ENCODE measurements at regions not wholly inside any gene's neighbourhood (a gene's known extent, or its start where the extent isn't known, plus 50 kb on each side); places are given as distances from the start of the nearest gene placed in this dataset.

GRCh38 chr5:74063346-74063745 lies 437.4 kb downstream of the ARHGEF28 start:
- H3K27me3 ChIP-seq (ENCODE audit: insufficient read depth, low read length) = no peaks in the 10 kb centered on the region
- POLR2A ChIA-PET (ENCODE audit: partially characterized antibody) = no interaction called here
- Mint-ChIP-seq H3K4me1 (no peaks in the 10 kb centered on the region), H3K36me3 (no peaks in the 10 kb centered on the region), H3K27ac (no peak overlapping the region), H3K9me3 (no peaks in the 10 kb centered on the region), H3K27me3 (peaks cover 0 to 4% of the 10 kb centered on the region in 2 donors), H3K4me3 (no peak overlapping the region)
- H3K27ac ChIP-seq (ENCODE audit: low read depth, low read length) = no peak overlapping the region
- CTCF ChIA-PET (ENCODE audit: partially characterized antibody) = no interaction called here
- intact Hi-C loops (cut with micrococcal nuclease) = no loop called here
- no peak for DNase-seq
- H3K9me3 ChIP-seq (ENCODE audit: control insufficient read depth in 1 of 2, low read length in 2 of 2) = no peaks in the 10 kb centered on the region
- H3K4me1 ChIP-seq (ENCODE audit: insufficient read depth, low read length) = no peaks in the 10 kb centered on the region
- H3K4me3 ChIP-seq (ENCODE audit: low read length in 2 of 2) = no peak overlapping the region
- H3K36me3 ChIP-seq (ENCODE audit: insufficient read depth, low read length) = no peaks in the 10 kb centered on the region

GRCh38 chr5:74061292-74061691 lies 435.3 kb downstream of the ARHGEF28 start:
- no peaks in the 10 kb centered on the region for H3K36me3 ChIP-seq (ENCODE audit: insufficient read depth, low read length)
- Mint-ChIP-seq H3K9me3 (peaks cover 0 to 2% (median 0%) of the 10 kb centered on the region in 8 donors), H3K4me1 (no peaks in the 10 kb centered on the region), H3K4me3 (no peak overlapping the region), H3K36me3 (no peaks in the 10 kb centered on the region), H3K27ac (no peak overlapping the region), H3K27me3 (peaks cover 0 to 6% of the 10 kb centered on the region in 2 donors)
- no peak overlapping the region for H3K4me3 ChIP-seq (ENCODE audit: low read length in 2 of 2)
- DNase-seq = no peak
- ChIA-PET CTCF (ENCODE audit: partially characterized antibody) (no interaction called here), POLR2A (ENCODE audit: partially characterized antibody) (no interaction called here)
- H3K4me1 ChIP-seq (ENCODE audit: insufficient read depth, low read length) = no peaks in the 10 kb centered on the region
- H3K27me3 ChIP-seq (ENCODE audit: insufficient read depth, low read length) = no peaks in the 10 kb centered on the region
- intact Hi-C loops (cut with micrococcal nuclease) = no loop called here
- H3K27ac ChIP-seq (ENCODE audit: low read depth, low read length) = no peak overlapping the region
- no peaks in the 10 kb centered on the region for H3K9me3 ChIP-seq (ENCODE audit: control insufficient read depth in 1 of 2, low read length in 2 of 2)

GRCh38 chr5:74059706-74060105 lies 433.7 kb downstream of the ARHGEF28 start:
- H3K4me3 Mint-ChIP-seq = no peak overlapping the region
- Histone ChIP-seq H3K4me1 (ENCODE audit: insufficient read depth, low read length) (no peaks in the 10 kb centered on the region), H3K27ac (ENCODE audit: low read depth, low read length) (no peak overlapping the region), H3K4me3 (ENCODE audit: low read length in 2 of 2) (no peak overlapping the region), H3K27me3 (ENCODE audit: insufficient read depth, low read length) (no peaks in the 10 kb centered on the region), H3K36me3 (ENCODE audit: insufficient read depth, low read length) (no peaks in the 10 kb centered on the region), H3K9me3 (ENCODE audit: control insufficient read depth in 1 of 2, low read length in 2 of 2) (no peaks in the 10 kb centered on the region)
- ChIA-PET POLR2A (ENCODE audit: partially characterized antibody) (no interaction called here), CTCF (ENCODE audit: partially characterized antibody) (no interaction called here)
- intact Hi-C loops (cut with micrococcal nuclease) = no loop called here
- H3K9me3 Mint-ChIP-seq = peaks cover 0 to 4% (median 0%) of the 10 kb centered on the region in 8 donors
- no peaks in the 10 kb centered on the region for H3K36me3 Mint-ChIP-seq
- DNase-seq = no peak
- H3K27ac Mint-ChIP-seq = no peak overlapping the region
- peaks cover 0 to 13% of the 10 kb centered on the region in 2 donors for H3K27me3 Mint-ChIP-seq
- no peaks in the 10 kb centered on the region for H3K4me1 Mint-ChIP-seq

DNA sequence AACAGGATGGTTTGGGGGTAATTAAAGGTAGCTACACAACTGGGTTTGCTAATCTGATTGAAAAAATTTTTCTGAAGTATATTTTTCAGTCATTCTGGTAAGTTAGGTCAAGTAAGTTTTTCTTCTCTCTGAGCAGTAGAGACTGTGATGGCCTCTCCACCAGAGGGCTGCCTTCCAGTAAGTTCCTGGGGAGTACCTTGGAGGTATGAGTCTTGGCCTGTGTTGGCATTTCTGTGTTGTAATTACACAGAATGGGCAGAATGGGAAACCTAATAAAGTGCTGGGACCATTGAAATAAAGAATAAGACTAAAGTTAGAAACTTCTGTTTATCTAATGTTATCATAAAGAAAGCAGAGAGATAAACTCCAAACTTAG lies 430.8 kb downstream of the ARHGEF28 start:
- Histone ChIP-seq H3K36me3 (ENCODE audit: insufficient read depth, low read length) (no peaks in the 10 kb centered on the region), H3K4me1 (ENCODE audit: insufficient read depth, low read length) (no peaks in the 10 kb centered on the region), H3K9me3 (ENCODE audit: control insufficient read depth in 1 of 2, low read length in 2 of 2) (no peaks in the 10 kb centered on the region), H3K27ac (ENCODE audit: low read depth, low read length) (no peak overlapping the region), H3K4me3 (ENCODE audit: low read length in 2 of 2) (no peak overlapping the region), H3K27me3 (ENCODE audit: insufficient read depth, low read length) (no peaks in the 10 kb centered on the region)
- H3K36me3 Mint-ChIP-seq = no peaks in the 10 kb centered on the region
- H3K27me3 Mint-ChIP-seq = peaks cover 1 to 9% of the 10 kb centered on the region in 2 donors
- H3K4me3 Mint-ChIP-seq = no peak overlapping the region
- H3K27ac Mint-ChIP-seq = no peak overlapping the region
- no peak for DNase-seq
- ChIA-PET CTCF (ENCODE audit: partially characterized antibody) (no interaction called here), POLR2A (ENCODE audit: partially characterized antibody) (no interaction called here)
- intact Hi-C loops (cut with micrococcal nuclease) = no loop called here
- peaks cover 0 to 4% (median 0%) of the 10 kb centered on the region in 8 donors for H3K9me3 Mint-ChIP-seq
- H3K4me1 Mint-ChIP-seq = no peaks in the 10 kb centered on the region

DNA sequence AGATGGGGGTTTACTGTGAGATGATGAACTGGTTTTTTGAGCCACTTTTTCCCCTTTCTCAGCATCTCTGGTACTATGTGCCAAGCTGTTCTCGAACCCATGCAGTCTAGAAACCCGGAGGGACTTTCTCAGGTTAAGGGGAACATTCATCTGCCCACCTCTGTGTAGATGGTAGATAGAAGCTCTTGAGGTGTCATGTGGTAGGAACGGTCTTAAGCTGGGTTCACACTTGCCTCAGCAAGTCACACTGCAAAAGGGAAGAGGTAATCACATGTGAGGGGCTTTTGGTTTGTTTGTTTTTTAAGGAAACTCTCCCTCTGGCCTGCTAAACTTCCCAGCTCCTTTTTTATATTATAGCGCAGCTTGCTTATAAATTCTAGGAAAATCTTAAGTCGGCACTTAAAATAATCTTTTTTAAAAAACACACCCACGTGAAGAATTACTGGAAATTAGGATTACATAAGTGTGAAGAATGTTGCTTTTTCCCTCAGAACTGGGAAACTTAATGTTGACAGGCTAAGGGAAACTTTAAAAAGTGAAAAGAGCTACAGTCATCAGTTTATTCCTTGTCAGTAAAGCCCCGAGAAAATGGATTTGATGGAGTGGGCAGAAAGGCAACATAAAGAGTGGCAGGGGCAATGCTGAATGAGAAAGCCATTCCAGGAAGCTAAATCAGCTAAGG lies 430.3 kb downstream of the ARHGEF28 start:
- H3K9me3 Mint-ChIP-seq = peaks cover 0 to 4% (median 0%) of the 10 kb centered on the region in 8 donors
- ChIA-PET POLR2A (ENCODE audit: partially characterized antibody) (no interaction called here), CTCF (ENCODE audit: partially characterized antibody) (interaction anchor here (1.0 kb wide), 1 partner anchor 11 kb away, joined by 3 read pairs; no protein-coding TSS in a partner anchor)
- no peaks in the 10 kb centered on the region for H3K36me3 Mint-ChIP-seq
- H3K27me3 Mint-ChIP-seq = peaks cover 1 to 9% of the 10 kb centered on the region in 2 donors
- no peak overlapping the region for H3K4me3 ChIP-seq (ENCODE audit: low read length in 2 of 2)
- no peaks in the 10 kb centered on the region for H3K36me3 ChIP-seq (ENCODE audit: insufficient read depth, low read length)
- no peaks in the 10 kb centered on the region for H3K4me1 ChIP-seq (ENCODE audit: insufficient read depth, low read length)
- no peaks in the 10 kb centered on the region for H3K9me3 ChIP-seq (ENCODE audit: control insufficient read depth in 1 of 2, low read length in 2 of 2)
- H3K4me1 Mint-ChIP-seq = no peaks in the 10 kb centered on the region
- H3K27ac ChIP-seq (ENCODE audit: low read depth, low read length) = no peak overlapping the region
- H3K27ac Mint-ChIP-seq = no peak overlapping the region
- H3K27me3 ChIP-seq (ENCODE audit: insufficient read depth, low read length) = no peaks in the 10 kb centered on the region
- DNase-seq = no peak
- no peak overlapping the region for H3K4me3 Mint-ChIP-seq
- intact Hi-C loops (cut with micrococcal nuclease) = no loop called here

DNA sequence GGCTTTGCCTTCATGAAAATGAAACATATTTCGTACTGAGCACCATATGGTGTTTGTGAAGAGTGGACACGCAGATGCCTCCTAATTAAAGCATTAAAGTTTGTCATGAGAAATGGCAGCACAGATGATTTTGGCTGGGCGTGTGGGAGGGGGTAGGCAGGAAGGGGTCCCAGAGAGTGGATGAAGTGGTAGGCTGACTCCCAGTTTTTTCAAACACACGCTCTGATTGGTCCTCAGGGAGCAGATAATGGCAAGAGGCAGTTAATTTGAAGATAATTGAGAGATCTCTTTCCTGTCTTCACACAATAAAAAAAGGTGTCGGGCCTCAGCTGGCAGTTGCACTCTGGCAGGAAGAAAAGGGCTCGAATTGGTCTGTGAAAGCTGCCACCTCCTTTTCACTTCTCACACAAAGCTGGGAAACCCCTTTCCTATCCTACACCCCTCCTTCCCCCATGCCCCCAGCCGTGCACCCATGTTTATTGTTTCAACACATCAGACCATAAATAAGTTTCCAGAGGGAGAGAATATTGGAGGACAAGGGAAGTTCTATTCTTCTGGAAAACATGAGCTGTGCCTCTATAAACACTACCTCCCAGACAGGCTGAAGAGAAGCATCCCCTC lies 429.6 kb downstream of the ARHGEF28 start:
- Mint-ChIP-seq H3K4me1 (no peaks in the 10 kb centered on the region), H3K27ac (no peak overlapping the region), H3K4me3 (no peak overlapping the region), H3K36me3 (no peaks in the 10 kb centered on the region), H3K27me3 (peaks cover 1 to 9% of the 10 kb centered on the region in 2 donors), H3K9me3 (peaks cover 0 to 4% (median 0%) of the 10 kb centered on the region in 8 donors)
- ChIA-PET CTCF (ENCODE audit: partially characterized antibody) (interaction anchor here (1.0 kb wide), 1 partner anchor 11 kb away, joined by 3 read pairs; no protein-coding TSS in a partner anchor), POLR2A (ENCODE audit: partially characterized antibody) (no interaction called here)
- no peaks in the 10 kb centered on the region for H3K9me3 ChIP-seq (ENCODE audit: control insufficient read depth in 1 of 2, low read length in 2 of 2)
- DNase-seq = no peak
- no peaks in the 10 kb centered on the region for H3K4me1 ChIP-seq (ENCODE audit: insufficient read depth, low read length)
- H3K27me3 ChIP-seq (ENCODE audit: insufficient read depth, low read length) = no peaks in the 10 kb centered on the region
- intact Hi-C loops (cut with micrococcal nuclease) = no loop called here
- H3K36me3 ChIP-seq (ENCODE audit: insufficient read depth, low read length) = no peaks in the 10 kb centered on the region
- no peak overlapping the region for H3K4me3 ChIP-seq (ENCODE audit: low read length in 2 of 2)
- H3K27ac ChIP-seq (ENCODE audit: low read depth, low read length) = no peak overlapping the region

- no peak for DNase-seq
- Histone ChIP-seq H3K4me1 (ENCODE audit: insufficient read depth, low read length) (no peaks in the 10 kb centered on the region), H3K36me3 (ENCODE audit: insufficient read depth, low read length) (no peaks in the 10 kb centered on the region), H3K27ac (ENCODE audit: low read depth, low read length) (no peak overlapping the region), H3K9me3 (ENCODE audit: control insufficient read depth in 1 of 2, low read length in 2 of 2) (no peaks in the 10 kb centered on the region), H3K27me3 (ENCODE audit: insufficient read depth, low read length) (no peaks in the 10 kb centered on the region), H3K4me3 (ENCODE audit: low read length in 2 of 2) (no peak overlapping the region)
- ChIA-PET CTCF (ENCODE audit: partially characterized antibody) (no interaction called here), POLR2A (ENCODE audit: partially characterized antibody) (no interaction called here)
- Mint-ChIP-seq H3K36me3 (no peaks in the 10 kb centered on the region), H3K27me3 (peaks cover 1 to 9% of the 10 kb centered on the region in 2 donors), H3K27ac (no peak overlapping the region), H3K4me1 (no peaks in the 10 kb centered on the region), H3K9me3 (peaks cover 0 to 4% (median 0%) of the 10 kb centered on the region in 8 donors), H3K4me3 (no peak overlapping the region)
- intact Hi-C loops (cut with micrococcal nuclease) = no loop called here
Measured at GRCh38 chr5:74054641-74055421, 428.8 kb downstream of the ARHGEF28 start.

Measured in CD4-positive, alpha-beta memory T cell (primary cell).